Small intestine (tissue), 7 donors: ENCODE measurements at regions not wholly inside any gene's neighbourhood (a gene's known extent, or its start where the extent isn't known, plus 50 kb on each side); places are given as distances from the start of the nearest gene placed in this dataset.
"Not testable (repeated sequence)": the region's sequence is repeated elsewhere in the genome, so short reads cannot be mapped to it uniquely, and the experiment has no call there.

Source experiments
- DNase-seq, 2 donors: peaks; one replicate each; pipeline versions ENCODE4 v3.0.0 to v3.0.0-alpha.2; 2013
- FAIRE-seq: peaks from 2 replicates; lab custom pipeline; 2012; peaks lifted over from hg19 to GRCh38; lab: Jason Lieb, UNC
- H3K27ac ChIP-seq, 3 donors: one replicate each; pipeline ENCODE4 v1.5.1; 2013; ENCODE audit warnings: low read length in 2 of 3, mild to moderate bottlenecking in 2 of 3, control low read depth in 1 of 3, inconsistent platforms in 1 of 3, low read depth in 1 of 3, moderate library complexity in 1 of 3
- H3K27me3 ChIP-seq, 3 donors: one replicate each; pipeline ENCODE4 v1.6.1; 2013; ENCODE audit warnings: low read length in 3 of 3, inconsistent platforms in 1 of 3; ENCODE audit not compliant: control insufficient read depth in 3 of 3, insufficient read depth in 3 of 3
- H3K36me3 ChIP-seq, 3 donors: one replicate each; pipeline ENCODE4 v1.6.1; 2013; ENCODE audit warnings: low read length in 3 of 3, inconsistent platforms in 1 of 3, low read depth in 1 of 3, mild to moderate bottlenecking in 1 of 3, moderate library complexity in 1 of 3; ENCODE audit not compliant: control insufficient read depth in 3 of 3, insufficient read depth in 2 of 3
- H3K4me1 ChIP-seq, 3 donors: one replicate each; pipeline ENCODE4 v1.6.1; 2013; ENCODE audit warnings: low read length in 2 of 3, inconsistent platforms in 1 of 3, low read depth in 1 of 3, mild to moderate bottlenecking in 1 of 3, moderate library complexity in 1 of 3; ENCODE audit not compliant: control insufficient read depth in 3 of 3, insufficient read depth in 2 of 3
- H3K4me3 ChIP-seq, 3 donors: one replicate each; pipeline ENCODE4 v1.5.1; 2013; ENCODE audit warnings: low read length in 3 of 3, control low read depth in 1 of 3, inconsistent platforms in 1 of 3, low read depth in 1 of 3, mild to moderate bottlenecking in 1 of 3, moderate library complexity in 1 of 3
- H3K9me3 ChIP-seq, 2 donors: one replicate each; pipeline ENCODE4 v1.6.1; 2013; ENCODE audit warnings: low read depth in 1 of 2, low read length in 1 of 2; ENCODE audit not compliant: control insufficient read depth in 2 of 2, insufficient read depth in 1 of 2
- WGBS, 3 donors: extraction: QIAGEN DNeasy Blood & Tissue Kit; methylation state at CpG; one replicate each; pipeline ENCODE4 v1.1.7; 2013; 5-methylcytosine and 5-hydroxymethylcytosine counted together
- donor health status: healthy with polysubstance abuse.
- donor health status: control.
- donor health status: control.
- donor health status: Bipolar disorder and iron deficiency.
- donor health status: healthy.

DNA sequence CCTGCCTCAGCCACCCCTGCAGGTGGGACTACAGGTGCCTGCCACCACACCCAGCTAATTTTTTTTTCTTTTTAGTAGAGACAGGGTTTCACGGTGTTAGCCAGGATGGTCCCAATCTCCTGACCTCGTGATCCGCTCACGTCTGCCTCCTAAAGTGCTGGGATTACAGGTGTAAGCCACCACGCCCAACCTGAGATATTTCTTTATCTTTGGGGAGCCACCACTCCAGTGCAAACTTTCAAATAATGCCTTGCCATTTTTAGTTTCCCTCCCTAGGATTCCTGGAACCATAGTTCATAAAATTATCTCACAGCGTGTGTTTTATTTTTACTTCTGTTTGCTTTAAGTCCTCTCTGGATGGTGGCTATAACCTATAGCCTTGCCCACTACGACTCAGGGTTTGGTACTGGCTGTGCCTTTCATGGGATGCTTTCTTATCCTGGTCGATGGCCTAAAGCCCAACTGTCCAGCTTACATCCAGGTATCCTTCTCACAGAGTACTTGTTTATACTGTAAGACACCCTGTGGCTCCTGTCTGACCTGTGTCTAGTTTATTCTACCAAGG, 374.7 kb upstream of the NPAP1 start:
- not testable (repeated sequence) for H3K9me3 ChIP-seq, DNase-seq
- WGBS, 3 donors, result 51 to 70% (median 57%) methylated on average over 8 of the region's 8 CpGs

DNA sequence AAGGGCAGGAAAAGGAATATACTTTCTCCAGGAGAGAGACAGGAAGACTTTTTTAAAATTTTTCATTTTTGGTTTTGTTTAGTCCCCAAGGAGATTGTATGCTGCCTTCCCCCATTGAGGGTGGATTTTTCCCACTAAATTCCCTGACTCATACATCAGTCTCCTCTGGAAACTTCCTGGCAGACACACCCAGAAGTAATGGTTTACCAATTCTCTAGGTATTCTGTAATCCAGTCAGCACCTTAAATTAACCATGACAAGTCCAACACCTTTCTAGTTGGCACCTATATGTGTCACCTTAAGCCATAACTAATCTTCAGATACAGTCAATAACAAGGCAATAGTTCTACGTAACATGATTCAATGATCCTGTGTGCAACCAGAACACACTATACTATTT, 373.6 kb upstream of the NPAP1 start:
- H3K9me3 ChIP-seq, H3K27ac ChIP-seq, H3K4me3 ChIP-seq, DNase-seq, H3K27me3 ChIP-seq, H3K36me3 ChIP-seq, FAIRE-seq, H3K4me1 ChIP-seq: not testable (repeated sequence)
- 89 to 93% (median 90%) methylated on average over 1 of the region's 1 CpG for WGBS, 3 donors

More for the DNA sequence above, 374.7 kb upstream of the NPAP1 start:
- H3K27me3 ChIP-seq, H3K36me3 ChIP-seq, FAIRE-seq, H3K4me3 ChIP-seq, H3K4me1 ChIP-seq, H3K27ac ChIP-seq: not testable (repeated sequence)

DNA sequence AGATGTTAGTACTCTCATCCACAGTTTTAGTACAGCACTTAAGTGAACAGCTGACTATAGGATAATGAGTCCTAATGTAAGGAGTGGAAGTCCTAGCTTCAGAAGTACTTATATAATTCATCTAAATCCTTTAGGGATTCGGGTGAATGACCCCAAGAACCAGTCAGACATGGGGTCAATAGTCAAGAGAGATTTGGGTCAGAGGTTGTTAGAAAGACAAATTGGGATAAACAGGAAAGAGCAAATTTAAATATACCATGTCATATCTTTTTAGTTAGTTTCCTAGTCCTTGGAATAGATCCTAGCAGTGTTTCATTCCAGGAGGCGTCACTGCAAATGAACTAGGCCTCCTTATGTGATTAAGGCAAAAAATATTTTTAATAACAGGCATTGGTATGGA, 370.8 kb upstream of the NPAP1 start:
- H3K36me3 ChIP-seq, FAIRE-seq, H3K27ac ChIP-seq, H3K9me3 ChIP-seq, H3K4me1 ChIP-seq, H3K4me3 ChIP-seq, H3K27me3 ChIP-seq, DNase-seq: not testable (repeated sequence)
- WGBS, 3 donors, result 34 to 43% (median 36%) methylated on average over 2 of the region's 2 CpGs

DNA sequence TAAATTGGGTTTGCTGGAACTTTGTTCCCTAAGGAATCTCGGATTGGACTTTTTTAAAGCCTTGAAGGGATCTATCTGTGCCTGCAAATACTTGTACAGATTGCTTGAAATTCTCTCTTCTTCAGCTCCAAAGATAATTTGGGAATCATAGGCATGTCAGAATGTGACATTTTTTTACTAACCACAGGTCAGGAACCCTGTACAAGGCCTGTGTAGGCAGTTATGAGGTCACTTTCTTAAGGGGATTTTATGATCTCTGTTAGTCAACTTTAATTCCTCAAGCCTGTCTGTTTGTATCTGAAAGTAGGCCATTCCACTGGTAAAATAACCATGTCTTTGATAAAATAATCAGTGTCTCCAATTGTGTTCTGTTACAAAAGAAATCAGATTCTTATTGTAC, 369.9 kb upstream of the NPAP1 start:
- 9 to 50% (median 28%) methylated on average over 1 of the region's 1 CpG for WGBS, 3 donors
- not testable (repeated sequence) for FAIRE-seq, H3K27me3 ChIP-seq, DNase-seq, H3K4me1 ChIP-seq, H3K36me3 ChIP-seq, H3K9me3 ChIP-seq, H3K27ac ChIP-seq, H3K4me3 ChIP-seq

DNA sequence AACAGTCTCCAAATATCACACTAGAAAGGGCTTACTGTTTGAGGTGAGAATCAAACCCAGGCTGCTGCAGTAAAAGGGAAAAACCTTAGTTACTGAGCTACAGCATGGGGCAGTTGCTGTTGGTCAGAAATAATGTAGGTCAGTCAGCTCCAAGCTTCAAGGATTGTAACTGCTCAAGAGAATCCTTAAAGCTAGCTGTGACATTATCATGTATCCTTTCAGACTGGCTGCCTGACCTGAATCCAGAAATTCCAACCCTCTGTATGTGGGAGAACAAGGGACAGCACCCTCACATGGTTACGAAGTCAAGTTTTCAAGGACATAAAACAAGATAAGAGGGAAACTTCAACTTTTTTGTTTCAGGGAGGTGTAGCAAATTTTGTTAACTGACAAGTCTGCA, 365.9 kb upstream of the NPAP1 start:
- H3K36me3 ChIP-seq, H3K27ac ChIP-seq, H3K9me3 ChIP-seq, FAIRE-seq, H3K4me3 ChIP-seq, H3K4me1 ChIP-seq, H3K27me3 ChIP-seq, DNase-seq: not testable (repeated sequence)
- WGBS, 3 donors, result 79 to 83% (median 81%) methylated on average over 1 of the region's 1 CpG

DNA sequence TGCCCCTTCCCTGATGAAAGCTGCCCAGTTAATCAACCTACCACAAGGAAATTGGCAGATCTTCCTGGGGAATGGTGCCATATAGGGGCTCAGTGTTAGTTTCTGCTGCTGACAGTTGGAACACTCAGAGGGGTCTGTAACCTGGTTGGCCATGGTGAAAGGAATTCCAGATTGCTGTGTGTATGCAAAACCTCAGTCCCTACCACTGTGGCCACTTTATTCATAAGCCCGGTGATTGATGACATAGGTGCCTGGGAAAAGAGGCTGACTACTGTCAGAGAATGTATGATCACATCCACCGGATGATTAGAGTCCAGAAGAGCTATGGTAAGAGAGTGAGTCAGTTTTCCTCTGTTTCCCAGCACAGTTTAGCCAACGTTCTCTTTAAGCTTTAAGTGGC, 363.9 kb upstream of the NPAP1 start:
- not testable (repeated sequence) for H3K27ac ChIP-seq, H3K4me1 ChIP-seq, FAIRE-seq, H3K4me3 ChIP-seq, H3K36me3 ChIP-seq, H3K27me3 ChIP-seq, H3K9me3 ChIP-seq, DNase-seq
- WGBS, 3 donors, result 67 to 71% (median 69%) methylated on average over 3 of the region's 3 CpGs

DNA sequence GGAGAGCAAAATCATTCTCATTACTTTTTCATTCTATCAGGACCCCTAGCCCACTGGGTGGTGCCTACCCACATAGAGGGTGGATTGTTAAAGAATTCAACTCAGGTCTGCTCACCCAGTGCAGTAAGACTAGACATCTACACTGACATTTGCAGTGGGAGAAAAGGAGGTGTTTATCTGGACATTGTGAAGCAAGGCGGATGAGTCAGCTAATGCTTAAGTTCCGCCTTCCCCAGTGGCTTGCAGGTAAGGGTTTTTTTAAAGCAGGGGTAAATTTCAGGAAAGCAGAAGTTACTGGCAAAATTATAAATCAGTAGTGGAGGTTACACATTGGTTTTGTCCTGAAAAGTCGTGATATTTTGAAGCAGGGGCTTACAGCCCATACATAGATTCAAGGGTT, 359.2 kb upstream of the NPAP1 start:
- FAIRE-seq, H3K4me1 ChIP-seq, H3K36me3 ChIP-seq, DNase-seq, H3K27me3 ChIP-seq, H3K4me3 ChIP-seq, H3K27ac ChIP-seq, H3K9me3 ChIP-seq: not testable (repeated sequence)
- 68 to 71% (median 68%) methylated on average over 3 of the region's 3 CpGs for WGBS, 3 donors

DNA sequence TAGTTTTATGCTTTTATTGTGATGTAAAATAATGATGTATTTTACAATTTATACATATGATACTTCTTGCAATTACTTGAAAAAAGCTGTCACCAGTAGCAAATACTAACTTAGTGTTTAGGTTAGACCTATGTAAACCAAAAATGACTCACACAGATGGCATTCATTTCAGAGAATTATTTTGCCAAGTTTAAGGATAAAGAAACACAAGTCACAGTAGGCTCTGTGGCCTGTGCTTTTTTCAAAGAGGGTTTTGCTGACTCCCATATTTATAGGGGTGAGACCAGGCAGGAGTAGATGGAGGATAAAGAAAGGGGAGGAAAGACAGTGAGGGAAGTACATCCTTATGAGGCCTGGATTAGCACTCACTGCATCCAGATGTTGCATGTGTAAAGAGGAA, 356.6 kb upstream of the NPAP1 start:
- Histone ChIP-seq H3K9me3 (no peaks in the 10 kb centered on the region), H3K27me3 (no peaks in the 10 kb centered on the region), H3K27ac (no peak overlapping the region), H3K4me1 (no peaks in the 10 kb centered on the region), H3K36me3 (no peaks in the 10 kb centered on the region), H3K4me3 (no peak overlapping the region)
- no peak for FAIRE-seq
- no peak for DNase-seq

DNA sequence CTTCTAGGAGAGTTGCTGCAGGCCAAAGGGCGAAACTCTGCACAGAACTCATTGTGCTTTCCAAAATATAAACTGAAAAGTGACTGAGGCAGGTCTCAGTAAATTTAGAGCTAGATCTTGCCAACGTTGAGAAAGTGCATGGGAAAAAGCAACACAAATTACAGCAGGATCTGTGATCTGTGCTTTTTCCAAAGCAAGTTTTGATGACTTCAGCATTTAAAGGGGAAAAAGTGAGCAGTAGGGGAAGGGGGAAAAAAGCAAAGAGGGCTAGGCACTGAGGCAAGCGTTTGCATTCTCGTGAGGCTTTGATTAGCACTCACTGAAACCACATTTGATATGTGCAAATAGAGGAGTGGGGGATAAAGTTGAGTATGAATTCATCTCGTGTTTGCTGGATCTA, 351.5 kb upstream of the NPAP1 start:
- 36 to 44% (median 37%) methylated on average over 5 of the region's 5 CpGs for WGBS, 3 donors
- DNase-seq, H3K36me3 ChIP-seq, H3K4me3 ChIP-seq, H3K27me3 ChIP-seq, H3K27ac ChIP-seq, H3K4me1 ChIP-seq, H3K9me3 ChIP-seq, FAIRE-seq: not testable (repeated sequence)
